CD4-positive, alpha-beta T cell treated with Interferon gamma for 1 hour (primary cell): ENCODE measurements at regions not wholly inside any gene's neighbourhood (a gene's known extent, or its start where the extent isn't known, plus 50 kb on each side); places are given as distances from the start of the nearest gene placed in this dataset.
"Not testable (repeated sequence)": the region's sequence is repeated elsewhere in the genome, so short reads cannot be mapped to it uniquely, and the experiment has no call there.

Experiments used
- DNase-seq: peaks from one replicate; pipeline ENCODE4 v3.0.0-alpha.2; 2020

GRCh38 chr2:82740527-82740926, 1718.6 kb downstream of the SUCLG1 start:
- DNase-seq = no peak

- DNase-seq = not testable (repeated sequence)
Measured at GRCh38 chr2:82737965-82738364, 1721.1 kb downstream of the SUCLG1 start.

- DNase-seq = no peak
Measured at GRCh38 chr2:82735336-82735735, 1723.7 kb downstream of the SUCLG1 start.

- DNase-seq = no peak
Measured at GRCh38 chr2:82731824-82732223, 1727.3 kb downstream of the SUCLG1 start.

GRCh38 chr2:82730811-82731210, 1728.3 kb downstream of the SUCLG1 start:
- DNase-seq = no peak

- no peak for DNase-seq
Measured at GRCh38 chr2:82728090-82728489, 1731.0 kb downstream of the SUCLG1 start.

GRCh38 chr2:82708681-82709080, 1750.4 kb downstream of the SUCLG1 start:
- no peak for DNase-seq

- no peak for DNase-seq
Measured at GRCh38 chr2:82697231-82697630, 1761.8 kb downstream of the SUCLG1 start.

- DNase-seq = no peak
Measured at GRCh38 chr2:82694431-82694830, 1764.6 kb downstream of the SUCLG1 start.

GRCh38 chr2:82690757-82691411, 1768.2 kb downstream of the SUCLG1 start:
- no peak for DNase-seq

- no peak for DNase-seq
Measured at GRCh38 chr2:82675186-82675585, 1783.9 kb downstream of the SUCLG1 start.

GRCh38 chr2:82674652-82675051, 1784.4 kb downstream of the SUCLG1 start:
- no peak for DNase-seq

- no peak for DNase-seq
Measured at GRCh38 chr2:82667491-82667890, 1791.6 kb downstream of the SUCLG1 start.

GRCh38 chr2:82665691-82666090, 1793.4 kb downstream of the SUCLG1 start:
- DNase-seq = no peak

- DNase-seq = no peak
Measured at GRCh38 chr2:82657106-82657505, 1802.0 kb downstream of the SUCLG1 start.

- DNase-seq = no peak
Measured at GRCh38 chr2:82656420-82656819, 1802.7 kb downstream of the SUCLG1 start.

GRCh38 chr2:82652117-82652516, 1807.0 kb downstream of the SUCLG1 start:
- DNase-seq = no peak

- DNase-seq = no peak
Measured at GRCh38 chr2:82650038-82650437, 1809.0 kb downstream of the SUCLG1 start.

- no peak for DNase-seq
Measured at GRCh38 chr2:82641598-82642180, 1817.4 kb downstream of the SUCLG1 start.

- DNase-seq = no peak
Measured at GRCh38 chr2:82636402-82637020, 1822.6 kb downstream of the SUCLG1 start.

GRCh38 chr2:82599021-82599420, 1860.1 kb downstream of the SUCLG1 start:
- no peak for DNase-seq

GRCh38 chr2:82596581-82596980, 1862.5 kb downstream of the SUCLG1 start:
- DNase-seq = no peak

- DNase-seq = no peak
Measured at GRCh38 chr2:82591718-82592117, 1867.4 kb downstream of the SUCLG1 start.

- no peak for DNase-seq
Measured at GRCh38 chr2:82576656-82577055, 1882.4 kb downstream of the SUCLG1 start.

GRCh38 chr2:82539280-82539621, 1919.8 kb downstream of the SUCLG1 start:
- DNase-seq = no peak
